Liver (tissue), 8 donors: ENCODE measurements at regions not wholly inside any gene's neighbourhood (a gene's known extent, or its start where the extent isn't known, plus 50 kb on each side); places are given as distances from the start of the nearest gene placed in this dataset.

Experiments
- DNase-seq: peaks from one replicate; pipeline ENCODE4 v3.0.0-alpha.2; 2017; ENCODE audit warnings: low spot score
- H3K27ac ChIP-seq, 2 donors: one replicate each; pipeline ENCODE4 v1.7.0; 2013; ENCODE audit warnings: inconsistent platforms in 2 of 2, low read length in 2 of 2, control low read depth in 1 of 2, low read depth in 1 of 2, mild to moderate bottlenecking in 1 of 2
- H3K27me3 ChIP-seq, 4 donors: one replicate each; pipeline versions ENCODE4 v1.6.1 to v1.7.0; 2013; ENCODE audit warnings: low read length in 3 of 4, inconsistent platforms in 1 of 4, mild to moderate bottlenecking in 1 of 4, moderate library complexity in 1 of 4; ENCODE audit not compliant: control insufficient read depth in 4 of 4, insufficient read depth in 4 of 4
- H3K36me3 ChIP-seq, 4 donors: one replicate each; pipeline versions ENCODE4 v1.6.1 to v1.7.0; 2013; ENCODE audit warnings: low read length in 3 of 4, mild to moderate bottlenecking in 3 of 4, low read depth in 1 of 4, moderate library complexity in 1 of 4; ENCODE audit not compliant: control insufficient read depth in 4 of 4, insufficient read depth in 3 of 4
- H3K4me1 ChIP-seq, 4 donors: one replicate each; pipeline versions ENCODE4 v1.6.1 to v1.7.0; 2013; ENCODE audit warnings: low read length in 3 of 4, mild to moderate bottlenecking in 3 of 4, moderate library complexity in 1 of 4; ENCODE audit not compliant: control insufficient read depth in 4 of 4, insufficient read depth in 4 of 4
- H3K4me3 ChIP-seq, 3 donors: one replicate each; pipeline versions ENCODE4 v1.6.1 to v1.7.0; 2013; ENCODE audit warnings: low read length in 3 of 3, control low read depth in 1 of 3, low read depth in 1 of 3, mild to moderate bottlenecking in 1 of 3
- H3K9ac ChIP-seq, 2 donors: one replicate each; pipeline ENCODE4 v1.7.0; 2013; ENCODE audit warnings: low read length in 2 of 2, mild to moderate bottlenecking in 2 of 2, moderate library complexity in 2 of 2, control low read depth in 1 of 2, low read depth in 1 of 2
- H3K9me3 ChIP-seq, 4 donors: one replicate each; pipeline versions ENCODE4 v1.6.1 to v1.7.0; 2013; ENCODE audit warnings: low read length in 3 of 4; ENCODE audit not compliant: control insufficient read depth in 4 of 4
- EGR1 ChIP-seq, 2 donors: IDR thresholded peaks; 2 replicates each; pipeline ENCODE4 v1.6.1; 2016 to 2018; ENCODE audit warnings: antibody characterized with exemption in 2 of 2, low read depth in 2 of 2
- FOXA1 ChIP-seq: IDR thresholded peaks from 2 replicates; pipeline ENCODE4 v1.6.1; 2016; ENCODE audit warnings: antibody characterized with exemption
- FOXA2 ChIP-seq: IDR thresholded peaks from 2 replicates; pipeline ENCODE4 v1.6.1; 2016; ENCODE audit warnings: antibody characterized with exemption
- GABPA ChIP-seq, 2 donors: IDR thresholded peaks in 1 of 2; conservative IDR thresholded peaks in 1 of 2; 2 replicates each; pipeline ENCODE4 v1.6.1; 2016; ENCODE audit warnings: antibody characterized with exemption in 2 of 2, mild to moderate bottlenecking in 1 of 2, moderate library complexity in 1 of 2
- HNF4A ChIP-seq, 2 donors: conservative IDR thresholded peaks; 2 replicates each; pipeline ENCODE4 v1.6.1; 2016; ENCODE audit warnings: antibody characterized with exemption in 2 of 2, mild to moderate bottlenecking in 2 of 2
- HNF4G ChIP-seq: IDR thresholded peaks from 2 replicates; pipeline ENCODE4 v1.6.1; 2016; ENCODE audit warnings: antibody characterized with exemption
- JUND ChIP-seq, 2 donors: IDR thresholded peaks; 2 replicates each; pipeline ENCODE4 v1.6.1; 2016; ENCODE audit warnings: antibody characterized with exemption in 2 of 2
- NR2F2 ChIP-seq: IDR thresholded peaks from 2 replicates; pipeline ENCODE4 v1.6.1; 2016; ENCODE audit warnings: antibody characterized with exemption
- RAD21 ChIP-seq, 2 donors: IDR thresholded peaks; 2 replicates each; pipeline ENCODE4 v1.6.1; 2016; ENCODE audit warnings: antibody characterized with exemption in 2 of 2, mild to moderate bottlenecking in 2 of 2
- RXRA ChIP-seq, 2 donors: IDR thresholded peaks; 2 replicates each; pipeline ENCODE4 v1.6.1; 2017 to 2018; ENCODE audit warnings: antibody characterized with exemption in 2 of 2, mild to moderate bottlenecking in 1 of 2
- SP1 ChIP-seq: IDR thresholded peaks from 2 replicates; pipeline ENCODE4 v1.6.1; 2018; ENCODE audit warnings: antibody characterized with exemption, mild to moderate bottlenecking
- TAF1 ChIP-seq: conservative IDR thresholded peaks from 2 replicates; pipeline ENCODE4 v1.6.1; 2016; ENCODE audit warnings: antibody characterized with exemption, mild to moderate bottlenecking
- YY1 ChIP-seq: IDR thresholded peaks from 2 replicates; pipeline ENCODE4 v1.6.1; 2016; ENCODE audit warnings: antibody characterized with exemption, mild to moderate bottlenecking
- WGBS: extraction: QIAGEN DNeasy Blood & Tissue Kit; methylation state at CpG from one replicate; pipeline ENCODE4 v1.1.7; 2013; 5-methylcytosine and 5-hydroxymethylcytosine counted together
- TF ChIP-seq, protein P1 (sequence below): IDR thresholded peaks from 2 replicates; pipeline ENCODE4 v1.6.1; 2016; ENCODE audit warnings: antibody characterized with exemption
- TF ChIP-seq, protein P2 (sequence below): IDR thresholded peaks from 2 replicates; pipeline ENCODE4 v1.6.1; 2016; ENCODE audit warnings: antibody characterized with exemption
- TF ChIP-seq, protein P3 (sequence below): IDR thresholded peaks from 2 replicates; pipeline ENCODE4 v1.6.1; 2016; ENCODE audit warnings: antibody characterized with exemption, mild to moderate bottlenecking
- TF ChIP-seq, protein P4 (sequence below): IDR thresholded peaks from 2 replicates; pipeline ENCODE4 v1.6.1; 2016; ENCODE audit warnings: antibody characterized with exemption
- TF ChIP-seq, protein P5 (sequence below): fragments of 150-350 bp; IDR thresholded peaks from 2 replicates; pipeline ENCODE4 v1.5.1; 2017; ENCODE audit warnings: improper control_type of control experiment, low read depth, low read length; ENCODE audit not compliant: missing input control
- donor health status: healthy.
- donor health status: healthy.
- donor health status: healthy.
- donor health status: healthy.
- donor health status: healthy.

DNA sequence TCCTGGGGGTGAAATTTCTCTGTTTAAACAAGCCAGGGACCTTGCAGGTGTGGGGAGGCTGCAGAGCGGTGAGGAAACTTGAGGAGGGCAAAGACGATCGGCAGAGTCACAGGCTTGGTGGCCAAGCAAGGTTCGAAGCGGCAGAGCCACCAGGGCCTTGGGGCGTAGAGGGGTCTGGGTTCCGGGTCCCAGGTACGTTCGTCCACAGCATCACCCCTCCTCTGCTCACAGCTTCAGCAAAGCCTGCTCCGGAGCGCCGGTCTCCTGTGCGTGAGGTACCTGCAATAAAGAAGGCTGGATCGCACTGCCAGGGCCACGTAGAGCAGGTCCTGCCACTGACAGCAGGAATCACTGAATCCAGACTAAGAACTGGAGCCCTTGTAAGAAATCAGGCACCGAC, 66.8 kb upstream of the PCSK6 start:
- no peaks in the 10 kb centered on the region for H3K27me3 ChIP-seq
- no peak for DNase-seq
- H3K9ac ChIP-seq: no peak overlapping the region
- 94% methylated on average over 16 of the region's 16 CpGs for WGBS
- no peaks in the 10 kb centered on the region for H3K9me3 ChIP-seq
- H3K4me3 ChIP-seq: no peak overlapping the region
- TF ChIP-seq EGR1 (IDR thresholded peaks at IDR 0.05; ENCODE audit: low read depth in 2 of 2): no peak
- TF ChIP-seq, protein P1, sequence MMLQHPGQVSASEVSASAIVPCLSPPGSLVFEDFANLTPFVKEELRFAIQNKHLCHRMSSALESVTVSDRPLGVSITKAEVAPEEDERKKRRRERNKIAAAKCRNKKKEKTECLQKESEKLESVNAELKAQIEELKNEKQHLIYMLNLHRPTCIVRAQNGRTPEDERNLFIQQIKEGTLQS: no peak
- TF ChIP-seq SP1: no peak
- no peak for TF ChIP-seq YY1
- TF ChIP-seq FOXA1: no peak
- TF ChIP-seq, protein P2, sequence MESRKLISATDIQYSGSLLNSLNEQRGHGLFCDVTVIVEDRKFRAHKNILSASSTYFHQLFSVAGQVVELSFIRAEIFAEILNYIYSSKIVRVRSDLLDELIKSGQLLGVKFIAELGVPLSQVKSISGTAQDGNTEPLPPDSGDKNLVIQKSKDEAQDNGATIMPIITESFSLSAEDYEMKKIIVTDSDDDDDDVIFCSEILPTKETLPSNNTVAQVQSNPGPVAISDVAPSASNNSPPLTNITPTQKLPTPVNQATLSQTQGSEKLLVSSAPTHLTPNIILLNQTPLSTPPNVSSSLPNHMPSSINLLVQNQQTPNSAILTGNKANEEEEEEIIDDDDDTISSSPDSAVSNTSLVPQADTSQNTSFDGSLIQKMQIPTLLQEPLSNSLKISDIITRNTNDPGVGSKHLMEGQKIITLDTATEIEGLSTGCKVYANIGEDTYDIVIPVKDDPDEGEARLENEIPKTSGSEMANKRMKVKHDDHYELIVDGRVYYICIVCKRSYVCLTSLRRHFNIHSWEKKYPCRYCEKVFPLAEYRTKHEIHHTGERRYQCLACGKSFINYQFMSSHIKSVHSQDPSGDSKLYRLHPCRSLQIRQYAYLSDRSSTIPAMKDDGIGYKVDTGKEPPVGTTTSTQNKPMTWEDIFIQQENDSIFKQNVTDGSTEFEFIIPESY: no peak
- no peak for TF ChIP-seq NR2F2
- TF ChIP-seq JUND (IDR thresholded peaks at IDR 0.05): no peak
- no peak for TF ChIP-seq HNF4G
- TF ChIP-seq GABPA (IDR thresholded peaks at IDR 0.05 in 1 of 2, conservative IDR thresholded peaks at IDR 0.05 in 1 of 2): no peak
- TF ChIP-seq RAD21 (IDR thresholded peaks at IDR 0.05): no peak
- TF ChIP-seq, protein P3, sequence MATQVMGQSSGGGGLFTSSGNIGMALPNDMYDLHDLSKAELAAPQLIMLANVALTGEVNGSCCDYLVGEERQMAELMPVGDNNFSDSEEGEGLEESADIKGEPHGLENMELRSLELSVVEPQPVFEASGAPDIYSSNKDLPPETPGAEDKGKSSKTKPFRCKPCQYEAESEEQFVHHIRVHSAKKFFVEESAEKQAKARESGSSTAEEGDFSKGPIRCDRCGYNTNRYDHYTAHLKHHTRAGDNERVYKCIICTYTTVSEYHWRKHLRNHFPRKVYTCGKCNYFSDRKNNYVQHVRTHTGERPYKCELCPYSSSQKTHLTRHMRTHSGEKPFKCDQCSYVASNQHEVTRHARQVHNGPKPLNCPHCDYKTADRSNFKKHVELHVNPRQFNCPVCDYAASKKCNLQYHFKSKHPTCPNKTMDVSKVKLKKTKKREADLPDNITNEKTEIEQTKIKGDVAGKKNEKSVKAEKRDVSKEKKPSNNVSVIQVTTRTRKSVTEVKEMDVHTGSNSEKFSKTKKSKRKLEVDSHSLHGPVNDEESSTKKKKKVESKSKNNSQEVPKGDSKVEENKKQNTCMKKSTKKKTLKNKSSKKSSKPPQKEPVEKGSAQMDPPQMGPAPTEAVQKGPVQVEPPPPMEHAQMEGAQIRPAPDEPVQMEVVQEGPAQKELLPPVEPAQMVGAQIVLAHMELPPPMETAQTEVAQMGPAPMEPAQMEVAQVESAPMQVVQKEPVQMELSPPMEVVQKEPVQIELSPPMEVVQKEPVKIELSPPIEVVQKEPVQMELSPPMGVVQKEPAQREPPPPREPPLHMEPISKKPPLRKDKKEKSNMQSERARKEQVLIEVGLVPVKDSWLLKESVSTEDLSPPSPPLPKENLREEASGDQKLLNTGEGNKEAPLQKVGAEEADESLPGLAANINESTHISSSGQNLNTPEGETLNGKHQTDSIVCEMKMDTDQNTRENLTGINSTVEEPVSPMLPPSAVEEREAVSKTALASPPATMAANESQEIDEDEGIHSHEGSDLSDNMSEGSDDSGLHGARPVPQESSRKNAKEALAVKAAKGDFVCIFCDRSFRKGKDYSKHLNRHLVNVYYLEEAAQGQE: no peak
- no peak for TF ChIP-seq RXRA (IDR thresholded peaks at IDR 0.05)
- no peak for TF ChIP-seq TAF1
- TF ChIP-seq, protein P4, sequence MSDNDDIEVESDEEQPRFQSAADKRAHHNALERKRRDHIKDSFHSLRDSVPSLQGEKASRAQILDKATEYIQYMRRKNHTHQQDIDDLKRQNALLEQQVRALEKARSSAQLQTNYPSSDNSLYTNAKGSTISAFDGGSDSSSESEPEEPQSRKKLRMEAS: no peak
- no peak for TF ChIP-seq HNF4A (conservative IDR thresholded peaks at IDR 0.05)
- TF ChIP-seq, protein P5, sequence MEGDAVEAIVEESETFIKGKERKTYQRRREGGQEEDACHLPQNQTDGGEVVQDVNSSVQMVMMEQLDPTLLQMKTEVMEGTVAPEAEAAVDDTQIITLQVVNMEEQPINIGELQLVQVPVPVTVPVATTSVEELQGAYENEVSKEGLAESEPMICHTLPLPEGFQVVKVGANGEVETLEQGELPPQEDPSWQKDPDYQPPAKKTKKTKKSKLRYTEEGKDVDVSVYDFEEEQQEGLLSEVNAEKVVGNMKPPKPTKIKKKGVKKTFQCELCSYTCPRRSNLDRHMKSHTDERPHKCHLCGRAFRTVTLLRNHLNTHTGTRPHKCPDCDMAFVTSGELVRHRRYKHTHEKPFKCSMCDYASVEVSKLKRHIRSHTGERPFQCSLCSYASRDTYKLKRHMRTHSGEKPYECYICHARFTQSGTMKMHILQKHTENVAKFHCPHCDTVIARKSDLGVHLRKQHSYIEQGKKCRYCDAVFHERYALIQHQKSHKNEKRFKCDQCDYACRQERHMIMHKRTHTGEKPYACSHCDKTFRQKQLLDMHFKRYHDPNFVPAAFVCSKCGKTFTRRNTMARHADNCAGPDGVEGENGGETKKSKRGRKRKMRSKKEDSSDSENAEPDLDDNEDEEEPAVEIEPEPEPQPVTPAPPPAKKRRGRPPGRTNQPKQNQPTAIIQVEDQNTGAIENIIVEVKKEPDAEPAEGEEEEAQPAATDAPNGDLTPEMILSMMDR: no peak
- TF ChIP-seq FOXA2: no peak
- H3K27ac ChIP-seq: no peak overlapping the region
- peaks cover 2 to 6% (median 5%) of the 10 kb centered on the region in 4 donors for H3K4me1 ChIP-seq
- no peaks in the 10 kb centered on the region for H3K36me3 ChIP-seq
